ENCODE measurements at regions not wholly inside any gene's neighbourhood (a gene's known extent, or its start where the extent isn't known, plus 50 kb on each side); places are given as distances from the start of the nearest gene placed in this dataset.

GRCh38 chr1:4509206-4509605 lies 145.2 kb upstream of the AJAP1 start:
- no peak for TF ChIP-seq FOS (IDR thresholded peaks at IDR 0.05; ENCODE audit: borderline replicate concordance, insufficient read depth, low read length)
- no peak for TF ChIP-seq EZH2 (IDR thresholded peaks at IDR 0.05; ENCODE audit: borderline replicate concordance, low read depth, low read length, severe bottlenecking)
- TF ChIP-seq, protein P1, sequence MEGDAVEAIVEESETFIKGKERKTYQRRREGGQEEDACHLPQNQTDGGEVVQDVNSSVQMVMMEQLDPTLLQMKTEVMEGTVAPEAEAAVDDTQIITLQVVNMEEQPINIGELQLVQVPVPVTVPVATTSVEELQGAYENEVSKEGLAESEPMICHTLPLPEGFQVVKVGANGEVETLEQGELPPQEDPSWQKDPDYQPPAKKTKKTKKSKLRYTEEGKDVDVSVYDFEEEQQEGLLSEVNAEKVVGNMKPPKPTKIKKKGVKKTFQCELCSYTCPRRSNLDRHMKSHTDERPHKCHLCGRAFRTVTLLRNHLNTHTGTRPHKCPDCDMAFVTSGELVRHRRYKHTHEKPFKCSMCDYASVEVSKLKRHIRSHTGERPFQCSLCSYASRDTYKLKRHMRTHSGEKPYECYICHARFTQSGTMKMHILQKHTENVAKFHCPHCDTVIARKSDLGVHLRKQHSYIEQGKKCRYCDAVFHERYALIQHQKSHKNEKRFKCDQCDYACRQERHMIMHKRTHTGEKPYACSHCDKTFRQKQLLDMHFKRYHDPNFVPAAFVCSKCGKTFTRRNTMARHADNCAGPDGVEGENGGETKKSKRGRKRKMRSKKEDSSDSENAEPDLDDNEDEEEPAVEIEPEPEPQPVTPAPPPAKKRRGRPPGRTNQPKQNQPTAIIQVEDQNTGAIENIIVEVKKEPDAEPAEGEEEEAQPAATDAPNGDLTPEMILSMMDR (IDR thresholded peaks at IDR 0.05; ENCODE audit: extremely low read depth in 1 of 2, insufficient read depth in 1 of 2, low read depth in 1 of 2, low read length in 2 of 2): no peak
- no peak for TF ChIP-seq JUN (IDR thresholded peaks at IDR 0.05; ENCODE audit: borderline replicate concordance, insufficient read depth, insufficient read length, low read depth)
- no peak for TF ChIP-seq POLR2AphosphoS5 (IDR thresholded peaks at IDR 0.05; ENCODE audit: insufficient read depth, low read depth, low read length)
- TF ChIP-seq POLR2A (IDR thresholded peaks at IDR 0.05; ENCODE audit: low read depth, low read length): no peak
- TF ChIP-seq MAX (IDR thresholded peaks at IDR 0.05; ENCODE audit: insufficient read depth, insufficient read length): no peak
